A549 (cell line): ENCODE measurements at regions not wholly inside any gene's neighbourhood (a gene's known extent, or its start where the extent isn't known, plus 50 kb on each side); places are given as distances from the start of the nearest gene placed in this dataset.

Experiments used
- ATAC-seq, 2 experiments: fragments of 200-7000 bp in 1 of 2; fragments of >200 bp in 1 of 2; cut with Nextera tagmentation in 1 of 2; cut with Tn5 transposase in 1 of 2; 3 replicates each; pipeline versions ENCODE4 v1.8.0 to v1.9.1; 2018 to 2020; ENCODE audit warnings: mild to moderate bottlenecking in 1 of 2, moderate library complexity in 1 of 2
- CTCF ChIA-PET: fragments of 300-600 bp; sonication (Branson Sonifier 250); formaldehyde crosslinking; extraction: SDS; loops from one replicate; lab custom pipeline; 2021; ENCODE audit warnings: antibody characterized with exemption, inconsistent platforms; lab: Yijun Ruan, JAX
- POLR2A ChIA-PET: fragments of 350-600 bp; formaldehyde crosslinking; extraction: SDS; loops from one replicate; lab custom pipeline; 2021; ENCODE audit warnings: antibody characterized with exemption, inconsistent platforms; lab: Yijun Ruan, JAX
- DNase-seq, 2 experiments: peaks; one replicate each; pipeline versions ENCODE4 v3.0.0 to v3.0.0-alpha.2; 2011 to 2016; ENCODE audit warnings: low read depth in 1 of 2, low spot score in 1 of 2
- FAIRE-seq: peaks from 2 replicates; lab custom pipeline; 2011; peaks lifted over from hg19 to GRCh38; lab: Jason Lieb, UNC
- H3K27ac ChIP-seq, 2 experiments: fragments of >200 bp; sonication (Bioruptor Twin); formaldehyde crosslinking; 3 replicates each; pipeline ENCODE4 v1.5.1; 2016 to 2017
- H3K4me1 ChIP-seq: fragments of >200 bp; sonication (Bioruptor Twin); formaldehyde crosslinking; 3 replicates; pipeline ENCODE4 v1.6.1; 2016
- H3K4me2 ChIP-seq: fragments of >200 bp; sonication (Bioruptor Twin); formaldehyde crosslinking; 3 replicates; pipeline ENCODE4 v1.6.1; 2016
- H3K4me3 ChIP-seq: fragments of >200 bp; sonication (Bioruptor Twin); formaldehyde crosslinking; 3 replicates; pipeline ENCODE4 v1.5.1; 2016
- H3K9me3 ChIP-seq: fragments of >200 bp; sonication (Bioruptor Twin); formaldehyde crosslinking; 3 replicates; pipeline ENCODE4 v1.6.1; 2016
- CEBPB ChIP-seq, 2 experiments: fragments of >200 bp in 1 of 2; sonication (Bioruptor Twin) in 1 of 2; formaldehyde crosslinking in 1 of 2; IDR thresholded peaks; 2 replicates each; pipeline ENCODE4 v1.6.1; 2012 to 2016
- E2F6 ChIP-seq: IDR thresholded peaks from 2 replicates; pipeline ENCODE4 v1.6.1; 2012; ENCODE audit warnings: low read depth, borderline replicate concordance
- ELK1 ChIP-seq: fragments of 150-350 bp; IDR thresholded peaks from 2 replicates; pipeline ENCODE4 v1.6.1; 2014; ENCODE audit warnings: low read depth, mild to moderate bottlenecking, low read length
- ESRRA ChIP-seq: fragments of 150-350 bp; IDR thresholded peaks from 2 replicates; pipeline ENCODE4 v1.6.1; 2014; ENCODE audit warnings: mild to moderate bottlenecking, low read length, borderline replicate concordance
- FOXS1 ChIP-seq: fragments of 250-450 bp; sonication (Bioruptor Pico); IDR thresholded peaks from 2 replicates; pipeline ENCODE4 v1.5.0; 2020; ENCODE audit warnings: mild to moderate bottlenecking, moderate library complexity
- HEYL ChIP-seq: fragments of 250-450 bp; sonication (Bioruptor Pico); IDR thresholded peaks from 2 replicates; pipeline ENCODE4 v1.8.0; 2021; ENCODE audit warnings: mild to moderate bottlenecking, moderate library complexity
- HOXB5 ChIP-seq: fragments of 250-450 bp; sonication (Bioruptor Pico); IDR thresholded peaks from 2 replicates; pipeline ENCODE4 v1.5.0; 2020; ENCODE audit warnings: mild to moderate bottlenecking, moderate library complexity
- JUN ChIP-seq, 2 experiments: fragments of >200 bp; sonication (Bioruptor Twin); formaldehyde crosslinking; IDR thresholded peaks; 2 replicates in 1 of 2; 3 replicates in 1 of 2; pipeline ENCODE4 v1.6.1; 2016 to 2017
- KDM5A ChIP-seq: fragments of 200-600 bp; sonication (generic); IDR thresholded peaks from 2 replicates; pipeline ENCODE4 v1.6.1; 2016; ENCODE audit warnings: antibody characterized with exemption, mild to moderate bottlenecking
- MAFK ChIP-seq: fragments of 450-650 bp; IDR thresholded peaks from 2 replicates; pipeline ENCODE4 v1.6.1; 2014; ENCODE audit not compliant: partially characterized antibody
- MAX ChIP-seq: IDR thresholded peaks from 2 replicates; pipeline ENCODE4 v1.6.1; 2012
- NFE2L2 ChIP-seq: fragments of 150-350 bp; conservative IDR thresholded peaks from 2 replicates; pipeline ENCODE4 v1.6.1; 2014; ENCODE audit warnings: low read length
- NR3C1 ChIP-seq: fragments of >200 bp; sonication (Bioruptor Twin); formaldehyde crosslinking; IDR thresholded peaks from 3 replicates; pipeline ENCODE4 v1.6.1; 2017
- RAD21 ChIP-seq, 2 experiments: fragments of >200 bp in 1 of 2; sonication (Bioruptor Twin) in 1 of 2; formaldehyde crosslinking in 1 of 2; IDR thresholded peaks in 1 of 2; conservative IDR thresholded peaks in 1 of 2; 2 replicates in 1 of 2; 3 replicates in 1 of 2; pipeline ENCODE4 v1.6.1; 2012 to 2018; ENCODE audit warnings: inconsistent platforms in 1 of 2
- REST ChIP-seq: fragments of 200-600 bp; sonication (generic); IDR thresholded peaks from 2 replicates; pipeline ENCODE4 v1.6.1; 2016; ENCODE audit warnings: antibody characterized with exemption, mild to moderate bottlenecking, moderate library complexity
- RNF2 ChIP-seq: fragments of 200-600 bp; sonication (generic); IDR thresholded peaks from 2 replicates; pipeline ENCODE4 v1.6.1; 2016; ENCODE audit warnings: low read depth, mild to moderate bottlenecking, antibody characterized with exemption, moderate library complexity, borderline replicate concordance
- TFCP2L1 ChIP-seq: fragments of 250-450 bp; sonication (Bioruptor Pico); IDR thresholded peaks from 2 replicates; pipeline ENCODE4 v1.5.0; 2021; ENCODE audit warnings: mild to moderate bottlenecking
- ZC3H11A ChIP-seq: fragments of 450-650 bp; IDR thresholded peaks from 2 replicates; pipeline ENCODE4 v1.6.1; 2014; ENCODE audit warnings: antibody characterized with exemption, mild to moderate bottlenecking
- ZNF302 ChIP-seq: fragments of 250-450 bp; sonication (Bioruptor Pico); IDR thresholded peaks from 2 replicates; pipeline ENCODE4 v1.9.0; 2021; ENCODE audit warnings: inconsistent platforms, mild to moderate bottlenecking, moderate library complexity
- ZSCAN20 ChIP-seq: fragments of 250-450 bp; sonication (Bioruptor Pico); IDR thresholded peaks from 2 replicates; pipeline ENCODE4 v1.8.0; 2022; ENCODE audit warnings: mild to moderate bottlenecking, moderate library complexity
- WGBS: methylation state at CpG from one replicate; pipeline ENCODE4 v1.1.6; 2017; ENCODE audit errors: missing lambda C conversion rate; 5-methylcytosine and 5-hydroxymethylcytosine counted together
- TF ChIP-seq, protein P1 (sequence below): fragments of 450-650 bp; IDR thresholded peaks from 2 replicates; pipeline ENCODE4 v1.6.1; 2014; ENCODE audit warnings: antibody characterized with exemption
- TF ChIP-seq, protein P2 (sequence below): IDR thresholded peaks from 2 replicates; pipeline ENCODE4 v1.6.1; 2012
- TF ChIP-seq, protein P3 (sequence below): fragments of >200 bp; sonication (Bioruptor Twin); formaldehyde crosslinking; IDR thresholded peaks from 3 replicates; pipeline ENCODE4 v1.5.1; 2016

DNA sequence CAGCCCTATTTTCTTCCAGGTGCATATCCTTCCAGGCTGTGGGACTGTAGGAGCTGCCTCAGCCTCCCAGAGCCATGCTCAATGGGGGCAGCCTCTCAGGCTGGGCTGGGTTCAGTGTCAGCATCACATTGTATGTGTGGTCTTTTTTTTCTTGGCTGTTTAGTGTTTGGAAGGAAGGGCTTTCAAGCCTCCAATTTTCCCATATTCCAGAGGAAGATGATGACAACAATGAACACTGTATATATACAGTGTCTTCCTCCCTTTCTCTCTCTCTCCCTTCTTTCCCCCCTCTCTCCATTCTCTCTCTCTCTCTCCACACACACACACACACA lies 326.4 kb downstream of the DYSF start:
- ChIA-PET CTCF (interaction anchor here (1.0 to 17.4 kb wide), 9 partner anchors 8 to 800 kb away, joined by 4 to 222 read pairs (median 10); no protein-coding TSS in a partner anchor), POLR2A (no interaction called here)
- Histone ChIP-seq H3K27ac (peak overlapping the region; percentile 52 to 66; a peak in 4 of 6 replicates), H3K4me3 (no peak overlapping the region), H3K9me3 (no peaks in the 10 kb centered on the region), H3K4me1 (peaks cover 34% of the 10 kb centered on the region), H3K4me2 (peak overlapping the region; percentile 24; the same call in 1 of the 3 replicates)
- no peak for DNase-seq
- TF ChIP-seq ESRRA (no peak), JUN (IDR thresholded peaks at IDR 0.05) (no peak), MAFK (no peak), CEBPB (IDR thresholded peaks at IDR 0.05) (no peak), KDM5A (no peak), ZSCAN20 (no peak)
- TF ChIP-seq, protein P1, sequence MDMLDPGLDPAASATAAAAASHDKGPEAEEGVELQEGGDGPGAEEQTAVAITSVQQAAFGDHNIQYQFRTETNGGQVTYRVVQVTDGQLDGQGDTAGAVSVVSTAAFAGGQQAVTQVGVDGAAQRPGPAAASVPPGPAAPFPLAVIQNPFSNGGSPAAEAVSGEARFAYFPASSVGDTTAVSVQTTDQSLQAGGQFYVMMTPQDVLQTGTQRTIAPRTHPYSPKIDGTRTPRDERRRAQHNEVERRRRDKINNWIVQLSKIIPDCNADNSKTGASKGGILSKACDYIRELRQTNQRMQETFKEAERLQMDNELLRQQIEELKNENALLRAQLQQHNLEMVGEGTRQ = no peak
- TF ChIP-seq, protein P2, sequence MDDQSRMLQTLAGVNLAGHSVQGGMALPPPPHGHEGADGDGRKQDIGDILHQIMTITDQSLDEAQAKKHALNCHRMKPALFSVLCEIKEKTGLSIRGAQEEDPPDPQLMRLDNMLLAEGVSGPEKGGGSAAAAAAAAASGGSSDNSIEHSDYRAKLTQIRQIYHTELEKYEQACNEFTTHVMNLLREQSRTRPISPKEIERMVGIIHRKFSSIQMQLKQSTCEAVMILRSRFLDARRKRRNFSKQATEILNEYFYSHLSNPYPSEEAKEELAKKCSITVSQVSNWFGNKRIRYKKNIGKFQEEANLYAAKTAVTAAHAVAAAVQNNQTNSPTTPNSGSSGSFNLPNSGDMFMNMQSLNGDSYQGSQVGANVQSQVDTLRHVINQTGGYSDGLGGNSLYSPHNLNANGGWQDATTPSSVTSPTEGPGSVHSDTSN = no peak
- TF ChIP-seq, all 56 proteins: peak for 0
- ATAC-seq = 0 out of 6 replicates have a peak, but pooled peaks of 1 of the 2 experiments have one; percentile 6
- no peak for FAIRE-seq

DNA sequence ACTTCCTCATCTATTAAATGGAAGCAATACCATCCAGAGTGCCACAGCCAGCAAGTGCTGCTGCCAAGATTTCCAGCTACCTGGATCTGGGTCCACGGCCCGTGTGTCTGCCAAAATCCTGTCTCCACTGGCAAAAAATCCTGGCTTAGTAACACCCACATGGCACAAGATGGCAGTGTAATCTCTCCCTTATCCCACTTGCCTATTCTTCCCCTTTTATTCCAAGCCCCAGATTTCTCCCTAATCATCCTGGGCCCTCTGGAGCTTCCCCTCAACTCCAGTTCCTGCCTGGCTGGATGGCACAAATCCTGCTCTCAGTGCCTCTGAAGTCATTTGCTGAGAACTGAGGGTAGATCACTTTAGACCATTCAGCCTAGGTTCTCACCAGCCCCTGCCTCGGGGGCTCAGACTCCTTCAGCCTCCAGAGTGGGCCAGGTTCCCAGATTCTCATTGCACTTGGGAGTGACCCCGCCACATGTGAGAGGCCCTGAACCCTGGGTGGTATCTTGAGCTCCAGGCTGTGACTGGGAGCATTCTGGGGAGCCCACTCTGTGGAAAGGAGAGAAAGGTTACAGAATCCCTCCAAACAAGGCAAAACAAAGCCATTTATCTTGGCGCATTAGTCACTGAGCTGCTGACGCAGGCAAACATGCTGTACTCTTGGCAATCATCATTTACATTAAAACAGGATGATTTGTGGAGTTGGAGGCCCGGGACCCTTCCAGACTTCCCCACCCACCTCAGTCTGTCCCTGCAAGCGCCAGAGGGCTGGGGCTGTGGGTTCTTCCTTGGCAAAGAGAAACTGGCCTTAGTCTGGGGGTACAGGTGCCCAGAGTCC lies 325.8 kb downstream of the DYSF start:
- WGBS = 59% methylated on average over 8 of the region's 8 CpGs
- no peak overlapping the region for H3K4me3 ChIP-seq
- peak overlapping the region; percentile 52 to 66; a peak in 4 of 6 replicates for H3K27ac ChIP-seq
- DNase-seq (peak in 1 of 2 experiments; percentile 42), FAIRE-seq (no peak), ATAC-seq (peak; percentile 50 to 68; a peak in 4 of 6 replicates)
- CTCF ChIA-PET = interaction anchor here (0.7 to 17.4 kb wide), 19 partner anchors 8 to 800 kb away, joined by 3 to 222 read pairs (median 5); partner anchors contain the start of gene CYP26B1
- peak overlapping the region; percentile 24; the same call in 2 of the 3 replicates for H3K4me2 ChIP-seq
- H3K4me1 ChIP-seq = peaks cover 28% of the 10 kb centered on the region
- POLR2A ChIA-PET = no interaction called here
- H3K9me3 ChIP-seq = no peaks in the 10 kb centered on the region
- TF ChIP-seq NFE2L2 = no peak
- TF ChIP-seq HOXB5 = no peak
- TF ChIP-seq, protein P2 = no peak
- TF ChIP-seq NR3C1 = no peak
- no peak for TF ChIP-seq FOXS1
- no peak for TF ChIP-seq RNF2
- TF ChIP-seq, protein P3, sequence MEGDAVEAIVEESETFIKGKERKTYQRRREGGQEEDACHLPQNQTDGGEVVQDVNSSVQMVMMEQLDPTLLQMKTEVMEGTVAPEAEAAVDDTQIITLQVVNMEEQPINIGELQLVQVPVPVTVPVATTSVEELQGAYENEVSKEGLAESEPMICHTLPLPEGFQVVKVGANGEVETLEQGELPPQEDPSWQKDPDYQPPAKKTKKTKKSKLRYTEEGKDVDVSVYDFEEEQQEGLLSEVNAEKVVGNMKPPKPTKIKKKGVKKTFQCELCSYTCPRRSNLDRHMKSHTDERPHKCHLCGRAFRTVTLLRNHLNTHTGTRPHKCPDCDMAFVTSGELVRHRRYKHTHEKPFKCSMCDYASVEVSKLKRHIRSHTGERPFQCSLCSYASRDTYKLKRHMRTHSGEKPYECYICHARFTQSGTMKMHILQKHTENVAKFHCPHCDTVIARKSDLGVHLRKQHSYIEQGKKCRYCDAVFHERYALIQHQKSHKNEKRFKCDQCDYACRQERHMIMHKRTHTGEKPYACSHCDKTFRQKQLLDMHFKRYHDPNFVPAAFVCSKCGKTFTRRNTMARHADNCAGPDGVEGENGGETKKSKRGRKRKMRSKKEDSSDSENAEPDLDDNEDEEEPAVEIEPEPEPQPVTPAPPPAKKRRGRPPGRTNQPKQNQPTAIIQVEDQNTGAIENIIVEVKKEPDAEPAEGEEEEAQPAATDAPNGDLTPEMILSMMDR = peak; percentile 50
- TF ChIP-seq REST = no peak
- 0 out of 2 replicates have a peak, but pooled peaks have one; percentile 8 for TF ChIP-seq MAX
- TF ChIP-seq TFCP2L1 (CRISPR knock-in tag) = no peak
- TF ChIP-seq ZNF302 (CRISPR knock-in tag) = no peak
- no peak for TF ChIP-seq HEYL (CRISPR knock-in tag)
- TF ChIP-seq E2F6 = no peak
- no peak for TF ChIP-seq ZC3H11A
- TF ChIP-seq, protein P1 = no peak
- no peak for TF ChIP-seq ELK1
- no peak for TF ChIP-seq JUN (IDR thresholded peaks at IDR 0.05)
- TF ChIP-seq RAD21 (conservative IDR thresholded peaks at IDR 0.05 in 1 of 2, IDR thresholded peaks at IDR 0.05 in 1 of 2) = peak; percentile 69 to 76
